HCT116 (cell line): ENCODE measurements at regions not wholly inside any gene's neighbourhood (a gene's known extent, or its start where the extent isn't known, plus 50 kb on each side); places are given as distances from the start of the nearest gene placed in this dataset.

Experiments used
- ELF1 ChIP-seq: IDR thresholded peaks from 2 replicates; pipeline ENCODE4 v1.6.1; 2012; ENCODE audit warnings: low read depth, borderline replicate concordance
- EZH2 ChIP-seq: fragments of 200-600 bp; sonication (generic); IDR thresholded peaks from 2 replicates; pipeline ENCODE4 v1.6.1; 2017; ENCODE audit warnings: antibody characterized with exemption, mixed run types
- POLR2AphosphoS5 ChIP-seq: IDR thresholded peaks from 2 replicates; pipeline ENCODE4 v1.6.1; 2011; ENCODE audit warnings: mild to moderate bottlenecking, low read depth, low read length, moderate library complexity
- SIN3A ChIP-seq: IDR thresholded peaks from 2 replicates; pipeline ENCODE4 v1.6.1; 2012; ENCODE audit warnings: low read depth
- TF ChIP-seq, protein P1 (sequence below), 3 experiments: fragments of 200-600 bp in 1 of 3; sonication (generic) in 1 of 3; IDR thresholded peaks in 2 of 3; conservative IDR thresholded peaks in 1 of 3; 2 replicates each; pipeline ENCODE4 v1.5.1; 2012 to 2017; ENCODE audit warnings: low read depth in 2 of 3, low read length in 2 of 3, antibody characterized with exemption in 1 of 3, borderline replicate concordance in 1 of 3, control low read depth in 1 of 3, mild to moderate bottlenecking in 1 of 3, mixed read lengths in 1 of 3, mixed run types in 1 of 3, moderate library complexity in 1 of 3; ENCODE audit not compliant: insufficient read depth in 1 of 3

DNA sequence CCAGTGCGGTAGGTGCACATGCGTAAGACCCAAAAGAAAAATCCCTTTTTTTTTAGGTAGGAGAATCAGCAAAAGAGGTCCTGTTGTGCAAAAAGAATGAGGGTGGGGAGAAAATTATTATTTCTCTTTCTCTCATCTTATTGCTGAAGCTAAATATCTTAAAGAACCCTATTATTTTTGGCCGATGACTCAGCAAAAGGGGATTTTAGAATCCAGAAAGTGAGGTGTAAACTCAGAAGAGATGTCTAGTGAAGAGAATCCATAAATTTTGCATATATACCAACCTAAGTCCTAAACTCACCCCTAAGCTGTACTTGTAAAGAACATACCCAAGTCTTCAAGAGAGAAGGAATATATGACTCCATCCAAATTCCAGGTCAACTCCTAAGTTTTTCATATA is 386.3 kb upstream of the ZNF717 start:
- TF ChIP-seq, protein P1, sequence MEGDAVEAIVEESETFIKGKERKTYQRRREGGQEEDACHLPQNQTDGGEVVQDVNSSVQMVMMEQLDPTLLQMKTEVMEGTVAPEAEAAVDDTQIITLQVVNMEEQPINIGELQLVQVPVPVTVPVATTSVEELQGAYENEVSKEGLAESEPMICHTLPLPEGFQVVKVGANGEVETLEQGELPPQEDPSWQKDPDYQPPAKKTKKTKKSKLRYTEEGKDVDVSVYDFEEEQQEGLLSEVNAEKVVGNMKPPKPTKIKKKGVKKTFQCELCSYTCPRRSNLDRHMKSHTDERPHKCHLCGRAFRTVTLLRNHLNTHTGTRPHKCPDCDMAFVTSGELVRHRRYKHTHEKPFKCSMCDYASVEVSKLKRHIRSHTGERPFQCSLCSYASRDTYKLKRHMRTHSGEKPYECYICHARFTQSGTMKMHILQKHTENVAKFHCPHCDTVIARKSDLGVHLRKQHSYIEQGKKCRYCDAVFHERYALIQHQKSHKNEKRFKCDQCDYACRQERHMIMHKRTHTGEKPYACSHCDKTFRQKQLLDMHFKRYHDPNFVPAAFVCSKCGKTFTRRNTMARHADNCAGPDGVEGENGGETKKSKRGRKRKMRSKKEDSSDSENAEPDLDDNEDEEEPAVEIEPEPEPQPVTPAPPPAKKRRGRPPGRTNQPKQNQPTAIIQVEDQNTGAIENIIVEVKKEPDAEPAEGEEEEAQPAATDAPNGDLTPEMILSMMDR (IDR thresholded peaks at IDR 0.05 in 2 of 3, conservative IDR thresholded peaks at IDR 0.05 in 1 of 3; ENCODE audit: borderline replicate concordance in 1 of 3, insufficient read depth in 1 of 3, low read depth in 2 of 3, low read length in 2 of 3): no peak
- TF ChIP-seq ELF1 (no peak), EZH2 (no peak), SIN3A (no peak), POLR2AphosphoS5 (no peak)
